ENCODE measurements at regions not wholly inside any gene's neighbourhood (a gene's known extent, or its start where the extent isn't known, plus 50 kb on each side); places are given as distances from the start of the nearest gene placed in this dataset.

- DNase-seq: peak; percentile 46
- peaks cover 4% of the 10 kb centered on the region for H3K4me1 ChIP-seq (ENCODE audit: control insufficient read depth, insufficient read depth, low read length)
- no peak overlapping the region for H3K4me3 ChIP-seq (ENCODE audit: low read length)
- 9% methylated on average over 1 of the region's 4 CpGs for WGBS (ENCODE audit: insufficient coverage)
- H3K36me3 ChIP-seq (ENCODE audit: control insufficient read depth, insufficient read depth, low read length): no peaks in the 10 kb centered on the region
- no peaks in the 10 kb centered on the region for H3K9me3 ChIP-seq (replicated peaks; ENCODE audit: control insufficient read depth, low read depth, low read length)
- H3K27ac ChIP-seq (ENCODE audit: low read length): peak overlapping the region; percentile 10
- H3K27me3 ChIP-seq (ENCODE audit: control insufficient read depth, insufficient read depth, low read length): no peaks in the 10 kb centered on the region
These were observed 671.9 kb upstream of the USP24 start for GRCh38 chr1:55886856-55887712.

- Histone ChIP-seq H3K36me3 (ENCODE audit: control insufficient read depth, insufficient read depth, low read length) (no peaks in the 10 kb centered on the region), H3K4me1 (ENCODE audit: control insufficient read depth, insufficient read depth, low read length) (peaks cover 4% of the 10 kb centered on the region), H3K27me3 (ENCODE audit: control insufficient read depth, insufficient read depth, low read length) (no peaks in the 10 kb centered on the region), H3K9me3 (replicated peaks; ENCODE audit: control insufficient read depth, low read depth, low read length) (no peaks in the 10 kb centered on the region), H3K27ac (ENCODE audit: low read length) (no peak overlapping the region), H3K4me3 (ENCODE audit: low read length) (no peak overlapping the region)
- DNase-seq: no peak
- no CpG with 5 or more reads among the region's 2 CpGs for WGBS (ENCODE audit: insufficient coverage)
These were observed 670.5 kb upstream of the USP24 start for GRCh38 chr1:55885619-55886018.

- Histone ChIP-seq H3K27me3 (ENCODE audit: control insufficient read depth, insufficient read depth, low read length) (no peaks in the 10 kb centered on the region), H3K27ac (ENCODE audit: low read length) (no peak overlapping the region), H3K4me3 (ENCODE audit: low read length) (no peak overlapping the region), H3K4me1 (ENCODE audit: control insufficient read depth, insufficient read depth, low read length) (peaks cover 4% of the 10 kb centered on the region), H3K36me3 (ENCODE audit: control insufficient read depth, insufficient read depth, low read length) (no peaks in the 10 kb centered on the region), H3K9me3 (replicated peaks; ENCODE audit: control insufficient read depth, low read depth, low read length) (no peaks in the 10 kb centered on the region)
- no CpG with 5 or more reads among the region's 6 CpGs for WGBS (ENCODE audit: insufficient coverage)
- no peak for DNase-seq
These were observed 667.8 kb upstream of the USP24 start for GRCh38 chr1:55882931-55883330.

GRCh38 chr1:55879346-55879745 lies 664.2 kb upstream of the USP24 start:
- Histone ChIP-seq H3K4me3 (ENCODE audit: low read length) (no peak overlapping the region), H3K27ac (ENCODE audit: low read length) (no peak overlapping the region), H3K9me3 (replicated peaks; ENCODE audit: control insufficient read depth, low read depth, low read length) (no peaks in the 10 kb centered on the region), H3K27me3 (ENCODE audit: control insufficient read depth, insufficient read depth, low read length) (no peaks in the 10 kb centered on the region), H3K4me1 (ENCODE audit: control insufficient read depth, insufficient read depth, low read length) (no peaks in the 10 kb centered on the region), H3K36me3 (ENCODE audit: control insufficient read depth, insufficient read depth, low read length) (no peaks in the 10 kb centered on the region)
- WGBS (ENCODE audit: insufficient coverage): 95% methylated on average over 6 of the region's 11 CpGs
- DNase-seq: no peak

GRCh38 chr1:55877437-55878232 lies 662.5 kb upstream of the USP24 start:
- Histone ChIP-seq H3K4me3 (ENCODE audit: low read length) (no peak overlapping the region), H3K27me3 (ENCODE audit: control insufficient read depth, insufficient read depth, low read length) (no peaks in the 10 kb centered on the region), H3K27ac (ENCODE audit: low read length) (no peak overlapping the region), H3K4me1 (ENCODE audit: control insufficient read depth, insufficient read depth, low read length) (no peaks in the 10 kb centered on the region), H3K9me3 (replicated peaks; ENCODE audit: control insufficient read depth, low read depth, low read length) (no peaks in the 10 kb centered on the region), H3K36me3 (ENCODE audit: control insufficient read depth, insufficient read depth, low read length) (no peaks in the 10 kb centered on the region)
- 74% methylated on average over 3 of the region's 6 CpGs for WGBS (ENCODE audit: insufficient coverage)
- DNase-seq: peak; percentile 16

- no peak overlapping the region for H3K27ac ChIP-seq (ENCODE audit: low read length)
- 75% methylated on average over 1 of the region's 1 CpG for WGBS (ENCODE audit: insufficient coverage)
These were observed 661.3 kb upstream of the USP24 start for GRCh38 chr1:55876276-55877060.

GRCh38 chr1:55870106-55870505 lies 654.9 kb upstream of the USP24 start:
- Histone ChIP-seq H3K4me1 (ENCODE audit: control insufficient read depth, insufficient read depth, low read length) (peaks cover 7% of the 10 kb centered on the region), H3K4me3 (ENCODE audit: low read length) (no peak overlapping the region), H3K9me3 (replicated peaks; ENCODE audit: control insufficient read depth, low read depth, low read length) (no peaks in the 10 kb centered on the region), H3K27me3 (ENCODE audit: control insufficient read depth, insufficient read depth, low read length) (no peaks in the 10 kb centered on the region), H3K27ac (ENCODE audit: low read length) (no peak overlapping the region), H3K36me3 (ENCODE audit: control insufficient read depth, insufficient read depth, low read length) (no peaks in the 10 kb centered on the region)
- peak; percentile 63 for DNase-seq

More at GRCh38 chr1:55876276-55877060, 661.3 kb upstream of the USP24 start:
- Histone ChIP-seq H3K4me1 (ENCODE audit: control insufficient read depth, insufficient read depth, low read length) (no peaks in the 10 kb centered on the region), H3K27me3 (ENCODE audit: control insufficient read depth, insufficient read depth, low read length) (no peaks in the 10 kb centered on the region), H3K4me3 (ENCODE audit: low read length) (no peak overlapping the region), H3K36me3 (ENCODE audit: control insufficient read depth, insufficient read depth, low read length) (no peaks in the 10 kb centered on the region), H3K9me3 (replicated peaks; ENCODE audit: control insufficient read depth, low read depth, low read length) (no peaks in the 10 kb centered on the region)
- DNase-seq: peak; percentile 19

GRCh38 chr1:55869065-55869464 lies 653.9 kb upstream of the USP24 start:
- H3K4me1 ChIP-seq (ENCODE audit: control insufficient read depth, insufficient read depth, low read length): peaks cover 7% of the 10 kb centered on the region
- DNase-seq: peak; percentile 57
- H3K27me3 ChIP-seq (ENCODE audit: control insufficient read depth, insufficient read depth, low read length): no peaks in the 10 kb centered on the region
- WGBS (ENCODE audit: insufficient coverage): no CpG with 5 or more reads among the region's 1 CpG
- no peaks in the 10 kb centered on the region for H3K36me3 ChIP-seq (ENCODE audit: control insufficient read depth, insufficient read depth, low read length)
- no peak overlapping the region for H3K27ac ChIP-seq (ENCODE audit: low read length)
- no peaks in the 10 kb centered on the region for H3K9me3 ChIP-seq (replicated peaks; ENCODE audit: control insufficient read depth, low read depth, low read length)
- H3K4me3 ChIP-seq (ENCODE audit: low read length): no peak overlapping the region

- Histone ChIP-seq H3K36me3 (ENCODE audit: control insufficient read depth, insufficient read depth, low read length) (no peaks in the 10 kb centered on the region), H3K4me1 (ENCODE audit: control insufficient read depth, insufficient read depth, low read length) (peaks cover 7% of the 10 kb centered on the region), H3K27ac (ENCODE audit: low read length) (no peak overlapping the region), H3K4me3 (ENCODE audit: low read length) (no peak overlapping the region), H3K9me3 (replicated peaks; ENCODE audit: control insufficient read depth, low read depth, low read length) (no peaks in the 10 kb centered on the region), H3K27me3 (ENCODE audit: control insufficient read depth, insufficient read depth, low read length) (no peaks in the 10 kb centered on the region)
- DNase-seq: peak; percentile 71
- no CpG with 5 or more reads among the region's 2 CpGs for WGBS (ENCODE audit: insufficient coverage)
These were observed 652.9 kb upstream of the USP24 start for GRCh38 chr1:55868026-55868425.
